IMR-90 (cell line): ENCODE measurements at regions not wholly inside any gene's neighbourhood (a gene's known extent, or its start where the extent isn't known, plus 50 kb on each side); places are given as distances from the start of the nearest gene placed in this dataset.

Source experiments
- ATAC-seq: fragments of 200-7000 bp; cut with Tn5 transposase; 2 replicates; pipeline ENCODE4 v1.9.1; 2020; ENCODE audit warnings: low read depth, mild to moderate bottlenecking, moderate library complexity
- BruUV-seq: library from RNA; stranded (reverse); fragments of 400-500 nt; replicated peaks from 2 replicates; lab custom pipeline; 2021; lab: Mats Ljungman, UMichigan
- CTCF ChIA-PET: fragments of 300-600 bp; formaldehyde crosslinking; extraction: SDS; loops from one replicate; lab custom pipeline; 2021; ENCODE audit warnings: antibody characterized with exemption; lab: Yijun Ruan, JAX
- POLR2A ChIA-PET: fragments of 300-600 bp; sonication (Branson Sonifier 250); formaldehyde crosslinking; loops from one replicate; lab custom pipeline; 2022; ENCODE audit warnings: antibody characterized with exemption; ENCODE audit not compliant: unreplicated experiment; lab: Charles Lee
- DNase-seq: peaks from one replicate; pipeline ENCODE4 v3.0.0; 2013
- H2AFZ ChIP-seq: replicated peaks from 2 replicates; pipeline ENCODE3; 2013; ENCODE audit warnings: low read length, mild to moderate bottlenecking; ENCODE audit not compliant: poor library complexity
- H2AK5ac ChIP-seq: 2 replicates; pipeline ENCODE4 v1.6.1; 2013; ENCODE audit warnings: low read depth, low read length, inconsistent platforms
- H2AK9ac ChIP-seq: replicated peaks from 2 replicates; pipeline ENCODE3; 2013; ENCODE audit warnings: mild to moderate bottlenecking, low read depth, low read length, moderate library complexity; ENCODE audit not compliant: poor library complexity
- H2BK120ac ChIP-seq: 2 replicates; pipeline ENCODE4 v1.6.1; 2013; ENCODE audit warnings: low read depth, low read length, inconsistent platforms
- H2BK15ac ChIP-seq: 3 replicates; pipeline ENCODE4 v1.6.1; 2013; ENCODE audit warnings: low read depth, low read length, inconsistent platforms
- H2BK20ac ChIP-seq: 2 replicates; pipeline ENCODE4 v1.6.1; 2013; ENCODE audit warnings: low read depth, mild to moderate bottlenecking, inconsistent platforms, low read length, moderate library complexity
- H2BK5ac ChIP-seq: 2 replicates; pipeline ENCODE4 v1.6.1; 2013; ENCODE audit warnings: mild to moderate bottlenecking, low read depth, low read length, inconsistent platforms; ENCODE audit not compliant: poor library complexity, severe bottlenecking
- H3K14ac ChIP-seq: replicated peaks from 2 replicates; pipeline ENCODE4 v1.6.1; 2013; ENCODE audit warnings: low read depth, low read length, inconsistent platforms
- H3K18ac ChIP-seq: 2 replicates; pipeline ENCODE4 v1.6.1; 2013; ENCODE audit warnings: low read depth, low read length, control low read depth
- H3K23ac ChIP-seq: 2 replicates; pipeline ENCODE4 v1.6.1; 2013; ENCODE audit warnings: low read depth, low read length, inconsistent platforms
- H3K27ac ChIP-seq: 2 replicates; pipeline ENCODE4 v1.5.1; 2013; ENCODE audit warnings: mild to moderate bottlenecking, control low read depth, low read length; ENCODE audit not compliant: insufficient read depth
- H3K27me3 ChIP-seq: 2 replicates; pipeline ENCODE4 v1.6.1; 2013; ENCODE audit warnings: low read length; ENCODE audit not compliant: control insufficient read depth, insufficient read depth
- H3K36me3 ChIP-seq: 2 replicates; pipeline ENCODE4 v1.6.1; 2013; ENCODE audit warnings: low read length, mixed read lengths; ENCODE audit not compliant: control insufficient read depth, insufficient read depth
- H3K4ac ChIP-seq: 2 replicates; pipeline ENCODE4 v1.6.1; 2013; ENCODE audit warnings: low read depth, low read length, inconsistent platforms
- H3K4me1 ChIP-seq: 2 replicates; pipeline ENCODE4 v1.6.1; 2013; ENCODE audit warnings: low read length, mixed read lengths; ENCODE audit not compliant: control insufficient read depth, insufficient read depth
- H3K4me2 ChIP-seq: 2 replicates; pipeline ENCODE4 v1.6.1; 2013; ENCODE audit warnings: low read depth, mild to moderate bottlenecking, control low read depth, low read length, moderate library complexity
- H3K4me3 ChIP-seq: 2 replicates; pipeline ENCODE4 v1.5.1; 2013; ENCODE audit warnings: low read depth, mild to moderate bottlenecking, control low read depth, low read length, moderate library complexity; ENCODE audit not compliant: insufficient read depth
- H3K56ac ChIP-seq: 2 replicates; pipeline ENCODE4 v1.6.1; 2013; ENCODE audit warnings: low read length, inconsistent platforms; ENCODE audit not compliant: insufficient read depth; ENCODE audit errors: extremely low read depth
- H3K79me1 ChIP-seq, 2 experiments: 2 replicates each; pipeline ENCODE4 v1.6.1; 2013; ENCODE audit warnings: low read length in 2 of 2, inconsistent platforms in 1 of 2, low read depth in 1 of 2
- H3K9ac ChIP-seq: 2 replicates; pipeline ENCODE4 v1.6.1; 2013; ENCODE audit warnings: low read depth, low read length, control low read depth
- H3K9me1 ChIP-seq: 2 replicates; pipeline ENCODE4 v1.6.1; 2013; ENCODE audit warnings: low read length, inconsistent platforms; ENCODE audit not compliant: insufficient read depth
- H3K9me3 ChIP-seq: 2 replicates; pipeline ENCODE4 v1.6.1; 2013; ENCODE audit warnings: low read length; ENCODE audit not compliant: control insufficient read depth, insufficient read depth
- H4K20me1 ChIP-seq: 2 replicates; pipeline ENCODE4 v1.6.1; 2013; ENCODE audit warnings: low read length, inconsistent platforms; ENCODE audit not compliant: insufficient read depth
- H4K5ac ChIP-seq: 2 replicates; pipeline ENCODE4 v1.6.1; 2013; ENCODE audit warnings: mild to moderate bottlenecking, low read depth, low read length, control low read depth
- H4K8ac ChIP-seq, 2 experiments: 2 replicates each; pipeline ENCODE4 v1.6.1; 2013; ENCODE audit warnings: low read depth in 2 of 2, low read length in 2 of 2, control low read depth in 1 of 2, inconsistent platforms in 1 of 2
- H4K91ac ChIP-seq: 2 replicates; pipeline ENCODE4 v1.6.1; 2013; ENCODE audit warnings: low read depth, low read length, inconsistent platforms; ENCODE audit not compliant: insufficient read depth
- BHLHE40 ChIP-seq: fragments of 150-350 bp; IDR thresholded peaks from 2 replicates; pipeline ENCODE4 v1.6.1; 2016; ENCODE audit warnings: mild to moderate bottlenecking, low read depth, low read length
- CEBPB ChIP-seq: IDR thresholded peaks from 2 replicates; pipeline ENCODE4 v1.6.1; 2012; ENCODE audit warnings: low read depth, low read length, improper control_type of control experiment
- CHD1 ChIP-seq: IDR thresholded peaks from 2 replicates; pipeline ENCODE4 v1.6.1; 2012; ENCODE audit warnings: low read depth, low read length, improper control_type of control experiment
- CTCF ChIP-seq: conservative IDR thresholded peaks from 2 replicates; pipeline ENCODE4 v1.5.1; 2012; ENCODE audit warnings: mild to moderate bottlenecking, low read depth, low read length, improper control_type of control experiment
- ELK1 ChIP-seq: fragments of 150-350 bp; IDR thresholded peaks from 2 replicates; pipeline ENCODE4 v1.6.1; 2016; ENCODE audit warnings: low read depth, mild to moderate bottlenecking, low read length, moderate library complexity, borderline replicate concordance
- FOS ChIP-seq: fragments of 150-350 bp; IDR thresholded peaks from 2 replicates; pipeline ENCODE4 v1.6.1; 2016; ENCODE audit warnings: low read depth, low read length
- MAFK ChIP-seq: IDR thresholded peaks from 2 replicates; pipeline ENCODE4 v1.6.1; 2012; ENCODE audit warnings: low read depth, low read length, improper control_type of control experiment
- MAZ ChIP-seq: IDR thresholded peaks from 2 replicates; pipeline ENCODE4 v1.6.1; 2012; ENCODE audit warnings: low read depth, mild to moderate bottlenecking, low read length, improper control_type of control experiment, moderate library complexity, borderline replicate concordance
- MXI1 ChIP-seq: IDR thresholded peaks from 2 replicates; pipeline ENCODE4 v1.6.1; 2012; ENCODE audit warnings: low read depth, mild to moderate bottlenecking, low read length, moderate library complexity, borderline replicate concordance
- NFE2L2 ChIP-seq: fragments of 150-350 bp; IDR thresholded peaks from 2 replicates; pipeline ENCODE4 v1.6.1; 2016; ENCODE audit warnings: low read depth, mild to moderate bottlenecking, low read length
- POLR2A ChIP-seq: IDR thresholded peaks from 2 replicates; pipeline ENCODE4 v1.6.1; 2012; ENCODE audit warnings: mild to moderate bottlenecking, low read depth, low read length
- RAD21 ChIP-seq: IDR thresholded peaks from 2 replicates; pipeline ENCODE4 v1.6.1; 2012; ENCODE audit warnings: low read length, improper control_type of control experiment
- RCOR1 ChIP-seq: IDR thresholded peaks from 2 replicates; pipeline ENCODE4 v1.6.1; 2012; ENCODE audit warnings: mild to moderate bottlenecking, low read length, improper control_type of control experiment; ENCODE audit not compliant: insufficient replicate concordance
- RFX5 ChIP-seq: IDR thresholded peaks from 2 replicates; pipeline ENCODE4 v1.8.0; 2012; ENCODE audit warnings: low read depth, mild to moderate bottlenecking, low read length, moderate library complexity
- SMC3 ChIP-seq: fragments of 150-350 bp; IDR thresholded peaks from 2 replicates; pipeline ENCODE4 v1.6.1; 2016; ENCODE audit warnings: low read depth, mild to moderate bottlenecking, antibody characterized with exemption, low read length, moderate library complexity
- USF2 ChIP-seq: fragments of 150-350 bp; IDR thresholded peaks from 2 replicates; pipeline ENCODE4 v1.6.1; 2017; ENCODE audit warnings: mild to moderate bottlenecking, antibody characterized with exemption, low read length, low read depth
- WGBS, 2 experiments: methylation state at CpG; one replicate each; pipeline versions ENCODE4 v1.1.5 to v1.1.7; 2013; ENCODE audit warnings: missing lambda C conversion rate in 2 of 2; ENCODE audit not compliant: insufficient read length in 1 of 2; ENCODE audit errors: extremely low coverage in 2 of 2; 5-methylcytosine and 5-hydroxymethylcytosine counted together
- dilution Hi-C: fragments of 300-500 bp; cut with HindIII; formaldehyde crosslinking; loops from one replicate; pipeline ENCODE4 v1.14.3; 2018; ENCODE audit warnings: low sequenced_read_pairs; ENCODE audit not compliant: unreplicated experiment
- in situ Hi-C: fragments of 300-500 bp; cut with MboI; formaldehyde crosslinking; loops from 3 replicates; pipeline ENCODE4 v1.14.3; 2019; ENCODE audit warnings: low sequenced_read_pairs, inconsistent platforms, mixed read lengths
- intact Hi-C: fragments of 100-400 bp; cut with micrococcal nuclease; formaldehyde crosslinking; loops from 2 replicates; pipeline ENCODE4 v1.10.0; 2022

GRCh38 chr5:1642221-1642620 lies 118.5 kb upstream of the LPCAT1 start:
- dilution Hi-C loops, result no loop called here
- Histone ChIP-seq H4K20me1 (no peaks in the 10 kb centered on the region; the same call in 1 of the 2 replicates), H2AK5ac (no peak overlapping the region), H3K9me3 (no peaks in the 10 kb centered on the region), H4K8ac (no peak overlapping the region), H3K9ac (no peak overlapping the region), H3K79me1 (no peaks in the 10 kb centered on the region), H3K4me1 (no peaks in the 10 kb centered on the region), H2AFZ (no peak overlapping the region), H3K36me3 (no peaks in the 10 kb centered on the region), H3K27me3 (peaks cover 50% of the 10 kb centered on the region), H3K4me3 (no peak overlapping the region), H3K23ac (no peak overlapping the region), H3K9me1 (no peaks in the 10 kb centered on the region), H3K27ac (no peak overlapping the region), H4K5ac (no peak overlapping the region), H2AK9ac (no peak overlapping the region), H2BK5ac (no peak overlapping the region), H3K14ac (no peak overlapping the region), H4K91ac (no peak overlapping the region), H3K4me2 (no peak overlapping the region), H3K18ac (no peak overlapping the region), H3K4ac (no peak overlapping the region), H2BK120ac (no peak overlapping the region), H3K56ac (no peak overlapping the region), H2BK15ac (no peak overlapping the region), H2BK20ac (no peak overlapping the region)
- ATAC-seq (no peak), DNase-seq (no peak)
- CTCF ChIA-PET, result interaction anchor here (1.4 kb wide), 1 partner anchor 162 kb away, joined by 3 read pairs; no protein-coding TSS in a partner anchor
- no peak for TF ChIP-seq USF2
- TF ChIP-seq CTCF, result no peak
- TF ChIP-seq RCOR1, result no peak
- no peak for TF ChIP-seq MAFK
- no peak for TF ChIP-seq SMC3
- no peak for TF ChIP-seq MAZ
- TF ChIP-seq RAD21, result no peak
- no peak for TF ChIP-seq BHLHE40
- no peak for TF ChIP-seq POLR2A
- TF ChIP-seq MXI1, result no peak
- no peak for TF ChIP-seq CEBPB
- TF ChIP-seq NFE2L2, result no peak
- TF ChIP-seq FOS, result no peak
- no peak for TF ChIP-seq RFX5
- TF ChIP-seq CHD1, result no peak
- no peak for TF ChIP-seq ELK1
- in situ Hi-C loops, result loop anchor here (5.0 to 25.0 kb wide), 4 partner anchors 157 to 707 kb away; no protein-coding TSS in a partner anchor
- intact Hi-C loops, result loop anchor here (5.0 kb wide), 1 partner anchor 120 kb away; the partner anchor contains the start of gene LPCAT1
- POLR2A ChIA-PET, result no interaction called here
- BruUV-seq, result no TSS peak
- WGBS, 2 experiments, result no CpG with 5 or more reads among the region's 8 CpGs
